GM18505 (cell line): ENCODE measurements at regions not wholly inside any gene's neighbourhood (a gene's known extent, or its start where the extent isn't known, plus 50 kb on each side); places are given as distances from the start of the nearest gene placed in this dataset.
"Not testable (repeated sequence)": the region's sequence is repeated elsewhere in the genome, so short reads cannot be mapped to it uniquely, and the experiment has no call there.

Source experiments
- ATAC-seq: cut with Tn5 transposase; IDR thresholded peaks from one replicate; pipeline ENCODE4 v1.9.1; 2021; ENCODE audit not compliant: unreplicated experiment
- POLR2A ChIP-seq: IDR thresholded peaks from 4 replicates; pipeline ENCODE4 v1.6.1; 2011; ENCODE audit warnings: borderline replicate concordance; ENCODE audit not compliant: insufficient read depth, insufficient read length; ENCODE audit errors: extremely low read depth

- TF ChIP-seq POLR2A = no peak
- no peak for ATAC-seq
Observed at GRCh38 chr14:59123531-59123930, 64.9 kb upstream of the DAAM1 start.

GRCh38 chr14:59123975-59124374 is 64.5 kb upstream of the DAAM1 start:
- ATAC-seq = no peak
- TF ChIP-seq POLR2A = no peak

- TF ChIP-seq POLR2A = no peak
- no peak for ATAC-seq
Observed at GRCh38 chr14:59125156-59125555, 63.3 kb upstream of the DAAM1 start.

GRCh38 chr14:59126714-59127436 is 61.6 kb upstream of the DAAM1 start:
- ATAC-seq = peak; percentile 64
- TF ChIP-seq POLR2A = no peak

GRCh38 chr14:59127437-59127732 is 61.1 kb upstream of the DAAM1 start:
- ATAC-seq = no peak
- no peak for TF ChIP-seq POLR2A

GRCh38 chr14:59130462-59130861 is 58.0 kb upstream of the DAAM1 start:
- no peak for ATAC-seq
- no peak for TF ChIP-seq POLR2A

- TF ChIP-seq POLR2A = no peak
- no peak for ATAC-seq
Observed at GRCh38 chr14:59131938-59132795, 56.3 kb upstream of the DAAM1 start.

- TF ChIP-seq POLR2A = no peak
Observed at GRCh38 chr14:59132796-59133494, 55.5 kb upstream of the DAAM1 start.

GRCh38 chr14:59133709-59134108 is 54.8 kb upstream of the DAAM1 start:
- TF ChIP-seq POLR2A = no peak
- ATAC-seq = no peak

More at GRCh38 chr14:59132796-59133494, 55.5 kb upstream of the DAAM1 start:
- ATAC-seq = no peak

GRCh38 chr14:59134307-59134706 is 54.2 kb upstream of the DAAM1 start:
- no peak for ATAC-seq
- no peak for TF ChIP-seq POLR2A

- no peak for ATAC-seq
- TF ChIP-seq POLR2A = no peak
Observed at GRCh38 chr14:59137256-59137655, 51.2 kb upstream of the DAAM1 start.

- ATAC-seq = not testable (repeated sequence)
Observed at GRCh38 chr14:59138576-59138975, 49.9 kb upstream of the DAAM1 start.
